Fibroblast of skin of left quadriceps (primary cell): ENCODE measurements at regions not wholly inside any gene's neighbourhood (a gene's known extent, or its start where the extent isn't known, plus 50 kb on each side); places are given as distances from the start of the nearest gene placed in this dataset.
A peak's percentile ranks its signal among the peaks of the same experiment; 100 is the strongest.

Experiments used
- DNase-seq, 2 experiments: peaks; one replicate each; pipeline ENCODE4 v3.0.0-alpha.2; 2013; ENCODE audit warnings: low read depth in 2 of 2

GRCh38 chrX:96311366-96311765 is 373.3 kb upstream of the DIAPH2 start:
- no peak for DNase-seq

- no peak for DNase-seq
Observed at GRCh38 chrX:96314985-96315384, 369.7 kb upstream of the DIAPH2 start.

GRCh38 chrX:96361844-96362243 is 322.8 kb upstream of the DIAPH2 start:
- no peak for DNase-seq

GRCh38 chrX:96372313-96373046 is 312.2 kb upstream of the DIAPH2 start:
- peak; percentile 10 to 25 for DNase-seq

- DNase-seq, result no peak
Observed at GRCh38 chrX:96373047-96373355, 311.6 kb upstream of the DIAPH2 start.

GRCh38 chrX:96376266-96376665 is 308.4 kb upstream of the DIAPH2 start:
- no peak for DNase-seq

GRCh38 chrX:96379951-96380350 is 304.7 kb upstream of the DIAPH2 start:
- no peak for DNase-seq

- no peak for DNase-seq
Observed at GRCh38 chrX:96382018-96382417, 302.6 kb upstream of the DIAPH2 start.

GRCh38 chrX:96383428-96383827 is 301.2 kb upstream of the DIAPH2 start:
- DNase-seq, result no peak

GRCh38 chrX:96386325-96386724 is 298.3 kb upstream of the DIAPH2 start:
- DNase-seq, result no peak

GRCh38 chrX:96386981-96387380 is 297.7 kb upstream of the DIAPH2 start:
- DNase-seq, result no peak

- DNase-seq, result no peak
Observed at GRCh38 chrX:96387801-96388200, 296.8 kb upstream of the DIAPH2 start.

- DNase-seq, result no peak
Observed at GRCh38 chrX:96389281-96390047, 295.2 kb upstream of the DIAPH2 start.

- DNase-seq, result no peak
Observed at GRCh38 chrX:96394598-96394997, 290.0 kb upstream of the DIAPH2 start.

GRCh38 chrX:96403446-96403845 is 281.2 kb upstream of the DIAPH2 start:
- DNase-seq, result no peak

GRCh38 chrX:96405842-96406241 is 278.8 kb upstream of the DIAPH2 start:
- DNase-seq, result no peak

GRCh38 chrX:96407072-96407471 is 277.6 kb upstream of the DIAPH2 start:
- peak in 1 of 2 experiments; percentile 0 for DNase-seq

- peak; percentile 4 to 9 for DNase-seq
Observed at GRCh38 chrX:96407501-96407900, 277.1 kb upstream of the DIAPH2 start.

GRCh38 chrX:96407981-96408380 is 276.7 kb upstream of the DIAPH2 start:
- DNase-seq, result no peak

GRCh38 chrX:96410927-96411326 is 273.7 kb upstream of the DIAPH2 start:
- no peak for DNase-seq

GRCh38 chrX:96417695-96418094 is 266.9 kb upstream of the DIAPH2 start:
- DNase-seq, result no peak

GRCh38 chrX:96424007-96424406 is 260.6 kb upstream of the DIAPH2 start:
- DNase-seq, result no peak

- DNase-seq, result no peak
Observed at GRCh38 chrX:96425200-96425599, 259.4 kb upstream of the DIAPH2 start.
